Liver (tissue), 8 donors: ENCODE measurements at regions not wholly inside any gene's neighbourhood (a gene's known extent, or its start where the extent isn't known, plus 50 kb on each side); places are given as distances from the start of the nearest gene placed in this dataset.

Experiments used
- DNase-seq: peaks from one replicate; pipeline ENCODE4 v3.0.0-alpha.2; 2017; ENCODE audit warnings: low spot score
- H3K27ac ChIP-seq, 2 donors: one replicate each; pipeline ENCODE4 v1.7.0; 2013; ENCODE audit warnings: inconsistent platforms in 2 of 2, low read length in 2 of 2, control low read depth in 1 of 2, low read depth in 1 of 2, mild to moderate bottlenecking in 1 of 2
- H3K27me3 ChIP-seq, 4 donors: one replicate each; pipeline versions ENCODE4 v1.6.1 to v1.7.0; 2013; ENCODE audit warnings: low read length in 3 of 4, inconsistent platforms in 1 of 4, mild to moderate bottlenecking in 1 of 4, moderate library complexity in 1 of 4; ENCODE audit not compliant: control insufficient read depth in 4 of 4, insufficient read depth in 4 of 4
- H3K36me3 ChIP-seq, 4 donors: one replicate each; pipeline versions ENCODE4 v1.6.1 to v1.7.0; 2013; ENCODE audit warnings: low read length in 3 of 4, mild to moderate bottlenecking in 3 of 4, low read depth in 1 of 4, moderate library complexity in 1 of 4; ENCODE audit not compliant: control insufficient read depth in 4 of 4, insufficient read depth in 3 of 4
- H3K4me1 ChIP-seq, 4 donors: one replicate each; pipeline versions ENCODE4 v1.6.1 to v1.7.0; 2013; ENCODE audit warnings: low read length in 3 of 4, mild to moderate bottlenecking in 3 of 4, moderate library complexity in 1 of 4; ENCODE audit not compliant: control insufficient read depth in 4 of 4, insufficient read depth in 4 of 4
- H3K4me3 ChIP-seq, 3 donors: one replicate each; pipeline versions ENCODE4 v1.6.1 to v1.7.0; 2013; ENCODE audit warnings: low read length in 3 of 3, control low read depth in 1 of 3, low read depth in 1 of 3, mild to moderate bottlenecking in 1 of 3
- H3K9ac ChIP-seq, 2 donors: one replicate each; pipeline ENCODE4 v1.7.0; 2013; ENCODE audit warnings: low read length in 2 of 2, mild to moderate bottlenecking in 2 of 2, moderate library complexity in 2 of 2, control low read depth in 1 of 2, low read depth in 1 of 2
- H3K9me3 ChIP-seq, 4 donors: one replicate each; pipeline versions ENCODE4 v1.6.1 to v1.7.0; 2013; ENCODE audit warnings: low read length in 3 of 4; ENCODE audit not compliant: control insufficient read depth in 4 of 4
- EGR1 ChIP-seq, 2 donors: IDR thresholded peaks; 2 replicates each; pipeline ENCODE4 v1.6.1; 2016 to 2018; ENCODE audit warnings: antibody characterized with exemption in 2 of 2, low read depth in 2 of 2
- GABPA ChIP-seq, 2 donors: IDR thresholded peaks in 1 of 2; conservative IDR thresholded peaks in 1 of 2; 2 replicates each; pipeline ENCODE4 v1.6.1; 2016; ENCODE audit warnings: antibody characterized with exemption in 2 of 2, mild to moderate bottlenecking in 1 of 2, moderate library complexity in 1 of 2
- HNF4A ChIP-seq, 2 donors: conservative IDR thresholded peaks; 2 replicates each; pipeline ENCODE4 v1.6.1; 2016; ENCODE audit warnings: antibody characterized with exemption in 2 of 2, mild to moderate bottlenecking in 2 of 2
- HNF4G ChIP-seq: IDR thresholded peaks from 2 replicates; pipeline ENCODE4 v1.6.1; 2016; ENCODE audit warnings: antibody characterized with exemption
- NR2F2 ChIP-seq: IDR thresholded peaks from 2 replicates; pipeline ENCODE4 v1.6.1; 2016; ENCODE audit warnings: antibody characterized with exemption
- SP1 ChIP-seq: IDR thresholded peaks from 2 replicates; pipeline ENCODE4 v1.6.1; 2018; ENCODE audit warnings: antibody characterized with exemption, mild to moderate bottlenecking
- TAF1 ChIP-seq: conservative IDR thresholded peaks from 2 replicates; pipeline ENCODE4 v1.6.1; 2016; ENCODE audit warnings: antibody characterized with exemption, mild to moderate bottlenecking
- YY1 ChIP-seq: IDR thresholded peaks from 2 replicates; pipeline ENCODE4 v1.6.1; 2016; ENCODE audit warnings: antibody characterized with exemption, mild to moderate bottlenecking
- ZBTB33 ChIP-seq: IDR thresholded peaks from 2 replicates; pipeline ENCODE4 v1.6.1; 2016; ENCODE audit warnings: antibody characterized with exemption
- WGBS: extraction: QIAGEN DNeasy Blood & Tissue Kit; methylation state at CpG from one replicate; pipeline ENCODE4 v1.1.7; 2013; 5-methylcytosine and 5-hydroxymethylcytosine counted together
- TF ChIP-seq, protein P1 (sequence below): fragments of 150-350 bp; IDR thresholded peaks from 2 replicates; pipeline ENCODE4 v1.5.1; 2017; ENCODE audit warnings: improper control_type of control experiment, low read depth, low read length; ENCODE audit not compliant: missing input control
- TF ChIP-seq, protein P2 (sequence below): IDR thresholded peaks from 2 replicates; pipeline ENCODE4 v1.6.1; 2016; ENCODE audit warnings: antibody characterized with exemption
- donor health status: healthy.
- donor health status: healthy.
- donor health status: healthy.
- donor health status: healthy.
- donor health status: healthy.

DNA sequence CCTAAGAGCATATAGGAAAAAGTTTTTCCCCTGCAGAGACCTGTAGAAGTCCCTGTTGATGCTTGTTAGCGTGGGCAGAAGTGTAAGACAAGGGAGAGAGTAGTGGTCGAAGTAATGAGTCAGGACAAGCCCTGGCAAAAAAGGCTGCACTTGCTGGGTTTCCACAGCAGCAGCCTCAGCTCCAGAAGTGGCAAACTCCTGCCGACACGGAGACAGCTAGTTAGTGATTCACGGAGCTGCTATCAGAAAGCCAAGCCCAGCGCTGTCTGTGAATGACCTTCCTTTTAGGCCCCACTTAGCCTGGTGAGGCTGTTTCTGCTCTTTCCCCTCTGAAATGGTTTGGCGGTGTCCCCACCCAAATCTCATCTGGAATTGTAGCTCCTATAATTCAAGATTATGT, 109.1 kb downstream of the FAM50B start:
- TF ChIP-seq HNF4A (conservative IDR thresholded peaks at IDR 0.05) (no peak), HNF4G (no peak), SP1 (no peak), TAF1 (no peak), ZBTB33 (no peak)
- Histone ChIP-seq H3K4me1 (peaks cover 0 to 2% (median 0%) of the 10 kb centered on the region in 4 donors), H3K9ac (no peak overlapping the region), H3K27ac (no peak overlapping the region), H3K36me3 (no peaks in the 10 kb centered on the region), H3K27me3 (no peaks in the 10 kb centered on the region), H3K9me3 (no peaks in the 10 kb centered on the region), H3K4me3 (no peak overlapping the region)
- no peak for DNase-seq
- WGBS: 89% methylated on average over 7 of the region's 7 CpGs

DNA sequence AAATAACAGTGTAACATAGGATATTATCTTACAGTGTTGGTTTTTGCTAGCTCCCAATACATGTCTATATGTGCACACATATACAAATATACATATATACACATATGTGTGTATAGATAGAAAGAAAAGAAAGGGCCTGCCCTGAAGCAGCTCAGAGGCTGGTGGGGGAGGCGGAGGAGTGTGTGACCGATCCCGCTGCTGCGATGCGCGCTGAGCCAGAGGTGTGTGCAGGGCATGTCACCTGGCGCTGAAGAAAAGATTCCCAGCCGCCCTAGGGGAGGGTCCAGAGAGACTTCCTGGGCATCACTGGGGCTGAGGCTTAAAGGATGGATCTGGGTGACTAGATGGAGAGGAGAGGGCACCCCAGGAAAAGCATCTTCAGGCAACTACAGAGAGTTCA, 110.2 kb downstream of the FAM50B start:
- H3K27me3 ChIP-seq: no peaks in the 10 kb centered on the region

DNA sequence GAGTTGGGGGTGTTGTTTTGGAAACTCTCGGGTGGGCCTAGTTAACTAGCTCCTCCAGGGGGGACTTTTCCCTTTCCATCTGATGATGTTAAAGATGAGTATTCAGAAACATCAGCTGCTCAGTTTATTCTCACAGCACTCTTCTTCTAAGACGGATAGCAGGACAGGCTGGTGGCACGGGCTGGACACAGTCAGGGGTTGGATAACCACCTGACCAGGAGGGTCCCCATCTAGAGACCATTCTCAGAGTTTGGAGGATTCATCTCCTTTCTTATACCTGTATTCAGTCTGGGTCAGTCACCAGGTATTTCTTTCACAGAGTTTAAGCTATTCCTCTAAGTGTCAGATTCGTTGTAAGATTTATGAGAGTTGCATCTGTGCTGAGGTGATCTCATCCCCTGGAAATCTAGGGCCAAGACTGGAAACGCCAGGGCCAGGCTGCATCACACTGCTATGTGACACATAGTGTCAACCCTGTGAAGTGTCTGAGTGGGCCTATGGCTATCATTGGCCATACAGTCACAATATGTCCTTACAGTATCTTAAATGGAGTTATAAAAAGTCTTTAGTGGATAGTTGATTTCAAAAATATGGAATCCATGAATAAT, 111.7 kb downstream of the FAM50B start:
- Histone ChIP-seq H3K9me3 (no peaks in the 10 kb centered on the region), H3K4me3 (no peak overlapping the region), H3K9ac (no peak overlapping the region), H3K27ac (no peak overlapping the region), H3K4me1 (peaks cover 0 to 2% (median 0%) of the 10 kb centered on the region in 4 donors), H3K27me3 (no peaks in the 10 kb centered on the region), H3K36me3 (no peaks in the 10 kb centered on the region)
- TF ChIP-seq, protein P1, sequence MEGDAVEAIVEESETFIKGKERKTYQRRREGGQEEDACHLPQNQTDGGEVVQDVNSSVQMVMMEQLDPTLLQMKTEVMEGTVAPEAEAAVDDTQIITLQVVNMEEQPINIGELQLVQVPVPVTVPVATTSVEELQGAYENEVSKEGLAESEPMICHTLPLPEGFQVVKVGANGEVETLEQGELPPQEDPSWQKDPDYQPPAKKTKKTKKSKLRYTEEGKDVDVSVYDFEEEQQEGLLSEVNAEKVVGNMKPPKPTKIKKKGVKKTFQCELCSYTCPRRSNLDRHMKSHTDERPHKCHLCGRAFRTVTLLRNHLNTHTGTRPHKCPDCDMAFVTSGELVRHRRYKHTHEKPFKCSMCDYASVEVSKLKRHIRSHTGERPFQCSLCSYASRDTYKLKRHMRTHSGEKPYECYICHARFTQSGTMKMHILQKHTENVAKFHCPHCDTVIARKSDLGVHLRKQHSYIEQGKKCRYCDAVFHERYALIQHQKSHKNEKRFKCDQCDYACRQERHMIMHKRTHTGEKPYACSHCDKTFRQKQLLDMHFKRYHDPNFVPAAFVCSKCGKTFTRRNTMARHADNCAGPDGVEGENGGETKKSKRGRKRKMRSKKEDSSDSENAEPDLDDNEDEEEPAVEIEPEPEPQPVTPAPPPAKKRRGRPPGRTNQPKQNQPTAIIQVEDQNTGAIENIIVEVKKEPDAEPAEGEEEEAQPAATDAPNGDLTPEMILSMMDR: no peak
- TF ChIP-seq, protein P2, sequence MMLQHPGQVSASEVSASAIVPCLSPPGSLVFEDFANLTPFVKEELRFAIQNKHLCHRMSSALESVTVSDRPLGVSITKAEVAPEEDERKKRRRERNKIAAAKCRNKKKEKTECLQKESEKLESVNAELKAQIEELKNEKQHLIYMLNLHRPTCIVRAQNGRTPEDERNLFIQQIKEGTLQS: no peak
- TF ChIP-seq NR2F2 (no peak), GABPA (IDR thresholded peaks at IDR 0.05 in 1 of 2, conservative IDR thresholded peaks at IDR 0.05 in 1 of 2) (no peak), YY1 (no peak), HNF4G (no peak), EGR1 (IDR thresholded peaks at IDR 0.05; ENCODE audit: low read depth in 2 of 2) (no peak), TAF1 (no peak)
- 93% methylated on average over 5 of the region's 5 CpGs for WGBS
- no peak for DNase-seq

More for the DNA sequence above, 110.2 kb downstream of the FAM50B start:
- DNase-seq: no peak
- WGBS: 93% methylated on average over 8 of the region's 8 CpGs
- Histone ChIP-seq H3K36me3 (no peaks in the 10 kb centered on the region), H3K9me3 (no peaks in the 10 kb centered on the region), H3K9ac (no peak overlapping the region), H3K4me1 (peaks cover 0 to 2% (median 0%) of the 10 kb centered on the region in 4 donors), H3K27ac (no peak overlapping the region), H3K4me3 (no peak overlapping the region)
- TF ChIP-seq YY1: no peak
- no peak for TF ChIP-seq TAF1
